HUDEP-2 (cell line): ENCODE measurements at regions not wholly inside any gene's neighbourhood (a gene's known extent, or its start where the extent isn't known, plus 50 kb on each side); places are given as distances from the start of the nearest gene placed in this dataset.
"Not testable (repeated sequence)": the region's sequence is repeated elsewhere in the genome, so short reads cannot be mapped to it uniquely, and the experiment has no call there.

ENCODE experiments used
- DNase-seq, 76 experiments: peaks; one replicate each; lab custom pipeline; 2025; ENCODE audit not compliant: unreplicated experiment in 76 of 76; lab: John Stamatoyannopoulos, UW

GRCh38 chr3:96319166-96319565 lies 495.2 kb upstream of the EPHA6 start:
- no peak for DNase-seq

GRCh38 chr3:96324087-96324486 lies 490.3 kb upstream of the EPHA6 start:
- no peak for DNase-seq

- no peak for DNase-seq
Measured at GRCh38 chr3:96330795-96331194, 483.6 kb upstream of the EPHA6 start.

- DNase-seq: no peak
Measured at GRCh38 chr3:96331341-96331740, 483.1 kb upstream of the EPHA6 start.

GRCh38 chr3:96334779-96335178 lies 479.6 kb upstream of the EPHA6 start:
- DNase-seq: no peak

- no peak for DNase-seq
Measured at GRCh38 chr3:96347289-96347688, 467.1 kb upstream of the EPHA6 start.

- not testable (repeated sequence) for DNase-seq
Measured at GRCh38 chr3:96351598-96351997, 462.8 kb upstream of the EPHA6 start.

- DNase-seq: no peak
Measured at GRCh38 chr3:96354106-96354505, 460.3 kb upstream of the EPHA6 start.

GRCh38 chr3:96354742-96355141 lies 459.7 kb upstream of the EPHA6 start:
- DNase-seq: no peak

- DNase-seq: no peak
Measured at GRCh38 chr3:96361241-96361640, 453.2 kb upstream of the EPHA6 start.

- DNase-seq: no peak
Measured at GRCh38 chr3:96370637-96371036, 443.8 kb upstream of the EPHA6 start.

GRCh38 chr3:96410006-96410730 lies 404.2 kb upstream of the EPHA6 start:
- no peak for DNase-seq

- no peak for DNase-seq
Measured at GRCh38 chr3:96416549-96417255, 397.7 kb upstream of the EPHA6 start.

GRCh38 chr3:96428097-96428496 lies 386.3 kb upstream of the EPHA6 start:
- DNase-seq: no peak

- DNase-seq: no peak
Measured at GRCh38 chr3:96430079-96430478, 384.3 kb upstream of the EPHA6 start.

GRCh38 chr3:96434651-96435050 lies 379.7 kb upstream of the EPHA6 start:
- DNase-seq: no peak

- DNase-seq: no peak
Measured at GRCh38 chr3:96449346-96449745, 365.0 kb upstream of the EPHA6 start.

GRCh38 chr3:96449803-96450202 lies 364.6 kb upstream of the EPHA6 start:
- DNase-seq: no peak

- no peak for DNase-seq
Measured at GRCh38 chr3:96450699-96451098, 363.7 kb upstream of the EPHA6 start.

GRCh38 chr3:96465521-96465920 lies 348.9 kb upstream of the EPHA6 start:
- no peak for DNase-seq

GRCh38 chr3:96466441-96466840 lies 348.0 kb upstream of the EPHA6 start:
- no peak for DNase-seq

- no peak for DNase-seq
Measured at GRCh38 chr3:96467639-96468038, 346.8 kb upstream of the EPHA6 start.
